Neural cell (in vitro differentiated cells): ENCODE measurements at regions not wholly inside any gene's neighbourhood (a gene's known extent, or its start where the extent isn't known, plus 50 kb on each side); places are given as distances from the start of the nearest gene placed in this dataset.

Experiments
- H2AFZ ChIP-seq: fragments of 200-600, 300-800 bp; sonication (generic), shearing (Covaris generic); 2 replicates; pipeline ENCODE4 v1.6.0; 2014; ENCODE audit warnings: low read depth, mild to moderate bottlenecking, antibody characterized with exemption, low read length, moderate library complexity
- H3F3A ChIP-seq: fragments of 200-600 bp; shearing (Covaris generic); 2 replicates; pipeline ENCODE4 v1.6.1; 2016; ENCODE audit warnings: mild to moderate bottlenecking, moderate library complexity, mixed read lengths, antibody characterized with exemption, low read length; ENCODE audit not compliant: insufficient read depth, poor library complexity, severe bottlenecking
- H3K27ac ChIP-seq: fragments of 200-600, 300-800 bp; sonication (generic), shearing (Covaris generic); 2 replicates; pipeline ENCODE4 v1.5.1; 2014; ENCODE audit warnings: mild to moderate bottlenecking, low read length, moderate library complexity
- H3K27me3 ChIP-seq: fragments of 300-800, 200-600 bp; sonication (generic), shearing (Covaris generic); 2 replicates; pipeline ENCODE4 v1.6.0; 2014; ENCODE audit warnings: mild to moderate bottlenecking, low read depth, low read length, moderate library complexity; ENCODE audit not compliant: insufficient read depth
- H3K36me3 ChIP-seq: fragments of 300-800, 200-600 bp; sonication (generic), shearing (Covaris generic); 2 replicates; pipeline ENCODE4 v1.5.1; 2014; ENCODE audit warnings: mild to moderate bottlenecking, antibody characterized with exemption, low read length, moderate library complexity; ENCODE audit not compliant: insufficient read depth
- H3K4me2 ChIP-seq: fragments of 300-800, 200-600 bp; sonication (generic), shearing (Covaris generic); 2 replicates; pipeline ENCODE4 v1.6.0; 2014; ENCODE audit warnings: mild to moderate bottlenecking, low read length
- H3K4me3 ChIP-seq: fragments of 300-800, 200-600 bp; sonication (generic), shearing (Covaris generic); 2 replicates; pipeline ENCODE4 v1.5.1; 2014; ENCODE audit warnings: mild to moderate bottlenecking, low read length, moderate library complexity
- H3K79me2 ChIP-seq: fragments of 200-600 bp; shearing (Covaris generic); replicated peaks from 2 replicates; pipeline ENCODE4 v1.6.0; 2014; ENCODE audit warnings: mild to moderate bottlenecking, low read length, moderate library complexity; ENCODE audit not compliant: insufficient read depth
- H3K9ac ChIP-seq: fragments of 300-800, 200-600 bp; sonication (generic), shearing (Covaris generic); 2 replicates; pipeline ENCODE4 v1.6.1; 2016; ENCODE audit warnings: mild to moderate bottlenecking, low read length, mixed read lengths
- H3K9me2 ChIP-seq: fragments of 200-600 bp; shearing (Covaris generic); 2 replicates; pipeline ENCODE4 v1.6.1; 2016; ENCODE audit warnings: mild to moderate bottlenecking, low read length, mixed read lengths; ENCODE audit not compliant: insufficient read depth
- H3K9me3 ChIP-seq: fragments of 200-600, 300-800 bp; sonication (generic), shearing (Covaris generic); 2 replicates; pipeline ENCODE4 v1.6.1; 2016; ENCODE audit warnings: mild to moderate bottlenecking, mixed run types, low read length, moderate library complexity, mixed read lengths
- H4K20me1 ChIP-seq: fragments of 200-600 bp; shearing (Covaris generic); 2 replicates; pipeline ENCODE4 v1.6.1; 2016; ENCODE audit warnings: mild to moderate bottlenecking, mixed run types; ENCODE audit not compliant: insufficient read depth
- EP300 ChIP-seq: fragments of 450-650 bp; conservative IDR thresholded peaks from 2 replicates; pipeline ENCODE4 v1.6.1; 2014; ENCODE audit warnings: antibody characterized with exemption, mild to moderate bottlenecking, moderate library complexity; ENCODE audit not compliant: poor library complexity, severe bottlenecking
- EZH2 ChIP-seq: fragments of 200-600, 300-800 bp; shearing (Covaris generic), sonication (generic); IDR thresholded peaks from 2 replicates; pipeline ENCODE4 v1.6.1; 2014; ENCODE audit warnings: antibody characterized with exemption, low read length, borderline replicate concordance, mild to moderate bottlenecking; ENCODE audit not compliant: insufficient read depth, poor library complexity, severe bottlenecking
- MXI1 ChIP-seq: fragments of 450-650 bp; conservative IDR thresholded peaks from 2 replicates; pipeline ENCODE4 v1.6.1; 2014; ENCODE audit warnings: antibody characterized with exemption, mild to moderate bottlenecking; ENCODE audit not compliant: poor library complexity, severe bottlenecking
- POLR2AphosphoS5 ChIP-seq: IDR thresholded peaks from 2 replicates; pipeline ENCODE4 v1.6.1; 2012
- RAD21 ChIP-seq: fragments of 450-650 bp; conservative IDR thresholded peaks from 2 replicates; pipeline ENCODE4 v1.6.1; 2014; ENCODE audit warnings: antibody characterized with exemption, mild to moderate bottlenecking, moderate library complexity
- REST ChIP-seq: IDR thresholded peaks from 2 replicates; pipeline ENCODE4 v1.6.1; 2012; ENCODE audit warnings: borderline replicate concordance
- SMC3 ChIP-seq: fragments of 450-650 bp; conservative IDR thresholded peaks from 2 replicates; pipeline ENCODE4 v1.6.1; 2014; ENCODE audit warnings: antibody characterized with exemption, mild to moderate bottlenecking, moderate library complexity; ENCODE audit not compliant: poor library complexity
- TAF1 ChIP-seq: IDR thresholded peaks from 2 replicates; pipeline ENCODE4 v1.6.1; 2012; ENCODE audit warnings: low read depth
- TF ChIP-seq, protein P1 (sequence below): fragments of 450-650 bp; IDR thresholded peaks from 2 replicates; pipeline ENCODE4 v1.5.1; 2014; ENCODE audit warnings: antibody characterized with exemption, mild to moderate bottlenecking, moderate library complexity; ENCODE audit not compliant: poor library complexity, severe bottlenecking

DNA sequence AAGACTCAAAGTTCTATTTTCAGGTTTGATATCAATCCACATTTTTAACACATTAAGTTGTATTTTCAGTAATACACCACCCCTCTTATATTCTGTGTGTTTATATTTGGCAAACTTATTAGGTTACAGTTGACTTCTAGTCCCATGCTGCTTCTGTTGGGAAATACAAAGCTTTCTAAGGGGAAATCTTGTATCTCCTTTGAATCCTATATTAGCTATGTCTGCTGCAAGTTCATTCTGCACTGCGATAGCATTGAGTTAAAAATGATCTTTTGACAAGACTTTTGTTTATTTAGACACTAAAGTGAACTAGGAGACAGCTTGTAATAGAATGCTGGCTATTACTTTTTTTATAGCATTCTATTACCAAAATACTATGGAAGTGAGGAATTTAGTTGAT, 625.1 kb upstream of the ANKRD30A start:
- Histone ChIP-seq H3K4me2 (no peak overlapping the region), H3K9me2 (no peaks in the 10 kb centered on the region), H4K20me1 (no peaks in the 10 kb centered on the region), H3K9ac (no peak overlapping the region), H3K27me3 (no peaks in the 10 kb centered on the region), H3K9me3 (no peaks in the 10 kb centered on the region), H2AFZ (no peak overlapping the region), H3F3A (no peaks in the 10 kb centered on the region), H3K36me3 (no peaks in the 10 kb centered on the region), H3K27ac (no peak overlapping the region), H3K79me2 (no peaks in the 10 kb centered on the region), H3K4me3 (no peak overlapping the region)
- TF ChIP-seq EP300 (no peak), REST (no peak), SMC3 (no peak), TAF1 (no peak), POLR2AphosphoS5 (no peak), RAD21 (no peak), EZH2 (no peak), MXI1 (no peak)
- TF ChIP-seq, protein P1, sequence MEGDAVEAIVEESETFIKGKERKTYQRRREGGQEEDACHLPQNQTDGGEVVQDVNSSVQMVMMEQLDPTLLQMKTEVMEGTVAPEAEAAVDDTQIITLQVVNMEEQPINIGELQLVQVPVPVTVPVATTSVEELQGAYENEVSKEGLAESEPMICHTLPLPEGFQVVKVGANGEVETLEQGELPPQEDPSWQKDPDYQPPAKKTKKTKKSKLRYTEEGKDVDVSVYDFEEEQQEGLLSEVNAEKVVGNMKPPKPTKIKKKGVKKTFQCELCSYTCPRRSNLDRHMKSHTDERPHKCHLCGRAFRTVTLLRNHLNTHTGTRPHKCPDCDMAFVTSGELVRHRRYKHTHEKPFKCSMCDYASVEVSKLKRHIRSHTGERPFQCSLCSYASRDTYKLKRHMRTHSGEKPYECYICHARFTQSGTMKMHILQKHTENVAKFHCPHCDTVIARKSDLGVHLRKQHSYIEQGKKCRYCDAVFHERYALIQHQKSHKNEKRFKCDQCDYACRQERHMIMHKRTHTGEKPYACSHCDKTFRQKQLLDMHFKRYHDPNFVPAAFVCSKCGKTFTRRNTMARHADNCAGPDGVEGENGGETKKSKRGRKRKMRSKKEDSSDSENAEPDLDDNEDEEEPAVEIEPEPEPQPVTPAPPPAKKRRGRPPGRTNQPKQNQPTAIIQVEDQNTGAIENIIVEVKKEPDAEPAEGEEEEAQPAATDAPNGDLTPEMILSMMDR, result no peak

- no peak overlapping the region for H3K27ac ChIP-seq
Observed at GRCh38 chr10:36499693-36500092, 625.7 kb upstream of the ANKRD30A start.

More at GRCh38 chr10:36499693-36500092, 625.7 kb upstream of the ANKRD30A start:
- H3K9me3 ChIP-seq, result no peaks in the 10 kb centered on the region
- H3F3A ChIP-seq, result no peaks in the 10 kb centered on the region
- H2AFZ ChIP-seq, result no peak overlapping the region
- H3K4me3 ChIP-seq, result no peak overlapping the region
- no peaks in the 10 kb centered on the region for H3K9me2 ChIP-seq
- TF ChIP-seq POLR2AphosphoS5, result no peak
- no peak for TF ChIP-seq REST
- no peak for TF ChIP-seq EZH2
- TF ChIP-seq, protein P1, result no peak
- no peak for TF ChIP-seq RAD21
- no peak for TF ChIP-seq MXI1
- no peak for TF ChIP-seq EP300
- no peak for TF ChIP-seq TAF1
- TF ChIP-seq SMC3, result no peak
- no peak overlapping the region for H3K9ac ChIP-seq
- no peaks in the 10 kb centered on the region for H3K79me2 ChIP-seq
- H3K36me3 ChIP-seq, result no peaks in the 10 kb centered on the region
- no peaks in the 10 kb centered on the region for H3K27me3 ChIP-seq
- no peaks in the 10 kb centered on the region for H4K20me1 ChIP-seq
- no peak overlapping the region for H3K4me2 ChIP-seq
